ENCODE measurements at regions not wholly inside any gene's neighbourhood (a gene's known extent, or its start where the extent isn't known, plus 50 kb on each side); places are given as distances from the start of the nearest gene placed in this dataset.

- no peak for TF ChIP-seq CTCF (conservative IDR thresholded peaks at IDR 0.05; ENCODE audit: low read depth, low read length)
- no peak for DNase-seq (ENCODE audit: low read depth)
- no peak overlapping the region for H3K4me3 ChIP-seq (ENCODE audit: low read depth, low read length)
Observed at GRCh38 chr4:27594922-27595321, 734.3 kb downstream of the STIM2 start.

GRCh38 chr4:27595571-27596360 is 735.1 kb downstream of the STIM2 start:
- TF ChIP-seq CTCF (conservative IDR thresholded peaks at IDR 0.05; ENCODE audit: low read depth, low read length): no peak
- DNase-seq (ENCODE audit: low read depth): no peak

GRCh38 chr4:27602172-27602571 is 741.5 kb downstream of the STIM2 start:
- no peak overlapping the region for H3K4me3 ChIP-seq (ENCODE audit: low read depth, low read length)

More at GRCh38 chr4:27595571-27596360, 735.1 kb downstream of the STIM2 start:
- H3K4me3 ChIP-seq (ENCODE audit: low read depth, low read length): no peak overlapping the region

GRCh38 chr4:27604692-27605091 is 744.1 kb downstream of the STIM2 start:
- H3K4me3 ChIP-seq (ENCODE audit: low read depth, low read length): no peak overlapping the region
- TF ChIP-seq CTCF (conservative IDR thresholded peaks at IDR 0.05; ENCODE audit: low read depth, low read length): no peak
- no peak for DNase-seq (ENCODE audit: low read depth)

More at GRCh38 chr4:27602172-27602571, 741.5 kb downstream of the STIM2 start:
- no peak for TF ChIP-seq CTCF (conservative IDR thresholded peaks at IDR 0.05; ENCODE audit: low read depth, low read length)
- no peak for DNase-seq (ENCODE audit: low read depth)

GRCh38 chr4:27616166-27616565 is 755.5 kb downstream of the STIM2 start:
- DNase-seq (ENCODE audit: low read depth): peak; percentile 9
- H3K4me3 ChIP-seq (ENCODE audit: low read depth, low read length): no peak overlapping the region
- TF ChIP-seq CTCF (conservative IDR thresholded peaks at IDR 0.05; ENCODE audit: low read depth, low read length): no peak

GRCh38 chr4:27619435-27619834 is 758.8 kb downstream of the STIM2 start:
- TF ChIP-seq CTCF (conservative IDR thresholded peaks at IDR 0.05; ENCODE audit: low read depth, low read length): no peak
- DNase-seq (ENCODE audit: low read depth): no peak
- H3K4me3 ChIP-seq (ENCODE audit: low read depth, low read length): no peak overlapping the region

- TF ChIP-seq CTCF (conservative IDR thresholded peaks at IDR 0.05; ENCODE audit: low read depth, low read length): no peak
- no peak overlapping the region for H3K4me3 ChIP-seq (ENCODE audit: low read depth, low read length)
- DNase-seq (ENCODE audit: low read depth): no peak
Observed at GRCh38 chr4:27620886-27621285, 760.2 kb downstream of the STIM2 start.
